AG08396 (cell line): ENCODE measurements at regions not wholly inside any gene's neighbourhood (a gene's known extent, or its start where the extent isn't known, plus 50 kb on each side); places are given as distances from the start of the nearest gene placed in this dataset.

ENCODE experiments used
- DNase-seq: peaks from one replicate; pipeline ENCODE4 v3.0.0; 2012; ENCODE audit warnings: low spot score, mixed read lengths

DNA sequence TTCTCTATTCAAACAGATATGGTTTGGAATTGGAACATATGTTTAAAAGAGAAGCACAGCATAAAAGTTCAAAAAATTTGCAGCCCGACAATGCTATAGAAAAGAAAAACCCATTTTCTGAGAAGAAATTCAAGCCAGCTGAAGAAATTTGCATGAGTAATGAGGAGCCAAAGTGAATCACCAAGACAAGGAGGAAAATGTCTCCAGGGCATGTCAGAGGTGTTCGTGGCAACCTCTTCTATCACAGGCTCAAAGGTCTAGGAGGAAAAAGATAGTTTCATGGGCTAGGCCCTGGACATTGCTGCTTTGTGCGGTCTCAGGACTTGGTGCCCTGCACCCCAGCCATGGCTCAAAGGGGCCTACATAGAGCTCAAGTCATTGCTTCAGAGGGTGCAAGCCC lies 134.8 kb upstream of the ADAMTS16 start:
- no peak for DNase-seq

DNA sequence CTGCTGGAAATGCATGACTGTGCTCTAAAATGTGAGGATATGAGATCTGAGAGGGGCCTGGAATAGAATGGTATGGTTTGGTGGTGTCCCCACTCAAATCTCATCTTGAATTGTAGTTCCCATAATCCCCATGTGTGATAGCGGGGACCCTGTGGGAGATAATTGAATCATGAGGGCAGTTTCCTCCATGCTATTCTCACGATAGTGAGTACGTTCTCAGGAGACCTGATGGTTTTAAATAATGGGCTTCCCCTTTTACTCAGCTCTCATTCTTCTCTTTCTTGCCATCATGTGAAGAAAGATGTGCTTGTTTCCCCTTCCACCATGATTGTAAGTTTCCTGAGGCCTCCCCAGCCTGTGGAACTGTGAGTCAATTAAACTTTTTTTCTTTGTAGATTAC lies 133.6 kb upstream of the ADAMTS16 start:
- DNase-seq, result no peak

DNA sequence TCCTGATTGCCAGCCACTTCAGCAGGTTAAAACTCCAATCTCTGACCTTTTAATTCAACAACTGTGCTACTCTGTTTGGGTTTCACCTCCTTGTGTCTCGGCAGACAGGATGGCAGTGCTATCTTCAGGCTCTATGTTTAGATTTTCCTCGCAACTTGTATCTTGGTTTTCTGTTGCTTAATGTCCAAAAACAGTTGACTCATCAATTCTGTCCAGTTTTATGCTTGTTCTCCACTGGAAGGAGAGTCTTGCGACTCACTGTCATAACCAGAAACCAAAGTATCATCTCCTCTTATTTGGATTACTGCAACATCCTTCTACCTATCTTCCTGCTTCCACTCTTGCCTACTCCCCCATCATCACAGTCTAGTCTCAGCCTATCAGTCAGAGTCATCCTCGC lies 130.9 kb upstream of the ADAMTS16 start:
- DNase-seq, result no peak

- DNase-seq, result no peak
Observed at GRCh38 chr5:5011151-5011550, 129.0 kb upstream of the ADAMTS16 start.

GRCh38 chr5:5014586-5015235 lies 125.4 kb upstream of the ADAMTS16 start:
- DNase-seq, result no peak

- no peak for DNase-seq
Observed at GRCh38 chr5:5017827-5018577, 122.1 kb upstream of the ADAMTS16 start.

GRCh38 chr5:5018578-5018970 lies 121.6 kb upstream of the ADAMTS16 start:
- DNase-seq, result no peak

DNA sequence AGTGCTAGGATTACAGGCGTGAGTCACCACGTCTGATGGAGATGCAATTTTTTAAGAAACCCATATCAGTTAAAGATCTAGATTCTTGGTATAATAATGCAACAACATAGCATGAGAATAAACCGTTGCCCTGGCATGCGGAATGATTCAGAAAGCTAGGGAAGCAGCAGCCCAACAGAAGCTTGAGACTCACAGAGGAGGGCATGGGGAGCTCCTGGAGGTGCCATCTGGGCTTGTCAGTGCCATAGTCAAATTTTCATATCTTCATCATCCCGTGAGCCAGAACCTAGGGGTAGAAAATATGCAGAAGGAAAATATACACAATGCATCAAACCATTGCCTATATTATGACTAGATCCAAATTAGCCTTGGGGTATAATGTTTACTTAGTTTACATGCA lies 118.7 kb upstream of the ADAMTS16 start:
- DNase-seq, result no peak

DNA sequence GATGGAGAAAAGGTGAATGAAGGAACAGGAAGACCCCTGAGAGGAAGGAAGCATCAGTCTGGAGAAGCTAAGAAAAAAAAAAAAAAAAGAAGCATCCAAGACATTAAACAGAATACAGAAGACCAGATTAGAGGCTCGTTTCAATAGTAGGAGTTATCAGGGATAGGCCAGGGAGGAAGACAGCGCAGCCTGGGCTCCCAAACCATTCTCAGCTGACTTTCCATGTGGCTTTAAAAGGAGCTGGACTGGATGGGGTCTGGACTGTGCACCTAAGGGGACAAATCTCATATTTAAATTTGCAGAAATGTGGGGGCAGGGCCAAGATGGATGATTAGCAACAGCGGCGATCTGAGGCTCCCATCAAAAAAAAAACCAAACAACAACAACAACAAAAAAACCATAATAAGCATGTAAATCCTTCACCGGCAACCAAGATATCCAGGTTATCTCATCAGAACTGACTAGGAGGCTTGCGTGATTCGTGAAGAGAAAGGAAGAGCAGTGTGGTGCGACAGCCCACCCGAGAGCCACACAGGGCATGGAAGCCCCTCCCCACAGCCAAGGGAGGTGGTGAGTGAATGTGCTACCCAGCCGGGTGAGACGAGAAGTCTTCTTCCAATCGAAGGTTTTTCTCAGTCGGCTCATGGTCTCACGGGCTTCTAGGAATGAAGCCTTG lies 114.9 kb upstream of the ADAMTS16 start:
- DNase-seq, result no peak

- no peak for DNase-seq
Observed at GRCh38 chr5:5025774-5026408, 114.2 kb upstream of the ADAMTS16 start.

DNA sequence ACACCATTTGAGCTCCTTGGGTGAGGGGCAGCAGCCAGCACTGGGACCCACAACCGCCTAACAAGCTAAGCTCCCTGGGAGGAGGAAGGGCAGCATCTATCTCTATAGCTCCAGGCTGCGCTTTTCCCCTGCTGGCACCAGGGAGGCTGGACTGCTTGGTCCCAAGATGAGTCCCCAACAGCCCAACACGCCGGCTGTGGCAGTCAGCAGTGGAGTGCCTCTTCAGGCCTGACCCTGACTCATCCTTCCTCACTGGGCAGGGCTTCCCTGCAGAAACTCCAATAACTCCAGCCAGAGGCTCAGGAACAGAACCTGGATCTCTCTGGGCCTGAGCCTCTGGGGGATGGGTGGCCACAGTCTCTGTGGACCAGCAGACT lies 113.7 kb upstream of the ADAMTS16 start:
- no peak for DNase-seq

DNA sequence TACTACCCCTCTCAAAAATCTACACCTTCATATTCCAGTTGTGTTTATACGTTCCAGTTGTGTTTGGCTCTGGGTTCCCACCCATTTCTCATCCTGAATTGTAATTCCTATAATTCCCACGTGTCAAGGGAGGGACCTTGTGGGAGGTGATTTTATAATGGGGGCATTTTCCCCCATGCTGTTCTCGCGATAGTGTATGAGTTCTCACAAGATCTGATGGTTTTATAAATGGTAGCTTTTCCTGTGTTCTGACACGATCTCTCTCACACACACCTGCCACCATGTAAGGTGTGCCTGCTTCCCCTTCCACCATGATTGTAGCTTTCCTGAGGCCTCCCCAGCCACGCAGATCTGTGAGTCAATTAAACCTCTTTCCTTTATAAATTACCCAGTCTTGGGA lies 108.5 kb upstream of the ADAMTS16 start:
- DNase-seq, result no peak

DNA sequence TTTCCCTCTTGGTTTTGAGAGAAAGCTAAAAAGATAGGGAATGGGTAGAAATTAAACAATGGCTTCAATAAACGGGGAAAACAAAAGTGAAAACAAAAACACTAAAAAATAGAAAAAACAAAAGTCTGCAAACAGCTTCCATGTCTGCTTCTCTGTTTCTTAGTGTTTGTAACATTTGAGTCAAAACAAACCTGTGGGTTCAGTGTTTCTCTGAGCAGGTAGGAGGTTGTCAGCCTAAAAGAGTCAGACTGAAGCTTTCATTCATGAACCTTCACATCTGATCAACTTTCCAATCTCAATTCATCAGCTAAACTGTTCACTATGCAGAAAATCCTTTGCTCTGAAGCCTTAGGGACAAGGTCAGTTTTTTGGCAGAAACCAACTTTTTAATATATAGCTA lies 102.5 kb upstream of the ADAMTS16 start:
- no peak for DNase-seq

DNA sequence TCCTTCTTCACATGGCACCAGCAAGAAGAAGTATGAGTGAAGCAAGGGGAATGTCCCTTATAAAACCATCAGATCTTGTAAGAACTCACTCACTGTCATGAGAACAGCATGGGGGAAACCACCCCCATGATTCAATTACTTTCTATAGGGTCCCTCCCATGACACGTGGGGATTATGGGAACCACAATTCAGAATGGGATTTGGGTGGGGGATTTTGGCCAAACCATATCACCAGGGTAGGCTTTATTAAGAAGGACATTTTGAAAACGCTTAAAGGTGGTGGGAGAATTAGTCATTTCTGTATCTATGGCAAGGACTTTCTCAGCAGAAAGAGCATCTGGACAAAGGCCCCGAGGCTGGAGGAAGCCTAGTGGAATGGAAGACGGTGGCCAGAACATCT lies 100.2 kb upstream of the ADAMTS16 start:
- DNase-seq, result no peak

- DNase-seq, result no peak
Observed at GRCh38 chr5:5040712-5041111, 99.4 kb upstream of the ADAMTS16 start.

GRCh38 chr5:5042806-5043205 lies 97.3 kb upstream of the ADAMTS16 start:
- no peak for DNase-seq

- DNase-seq, result no peak
Observed at GRCh38 chr5:5043346-5043745, 96.8 kb upstream of the ADAMTS16 start.

GRCh38 chr5:5044247-5044840 lies 95.8 kb upstream of the ADAMTS16 start:
- no peak for DNase-seq

GRCh38 chr5:5046680-5047502 lies 93.2 kb upstream of the ADAMTS16 start:
- no peak for DNase-seq

GRCh38 chr5:5050801-5051200 lies 89.3 kb upstream of the ADAMTS16 start:
- no peak for DNase-seq

DNA sequence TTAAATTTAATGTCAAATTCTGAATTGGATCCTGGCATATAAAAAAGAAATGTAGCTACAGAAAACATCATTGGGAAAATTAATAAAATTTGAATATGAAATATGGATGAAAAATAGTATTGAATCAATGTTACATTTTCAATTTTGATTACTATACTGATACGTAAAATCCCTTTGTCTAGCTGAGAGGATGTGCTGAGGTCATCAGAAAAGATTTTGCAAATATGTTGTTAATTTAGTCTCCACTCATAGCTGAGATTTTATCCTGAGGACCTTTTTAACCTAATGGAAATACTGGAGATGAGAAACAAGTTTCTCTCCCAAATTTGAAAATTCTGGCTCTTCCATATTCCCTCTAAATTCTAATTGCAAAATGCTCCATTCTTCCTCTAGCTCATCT lies 84.4 kb upstream of the ADAMTS16 start:
- no peak for DNase-seq

GRCh38 chr5:5061836-5062235 lies 78.3 kb upstream of the ADAMTS16 start:
- no peak for DNase-seq
